H9 (cell line): ENCODE measurements at regions not wholly inside any gene's neighbourhood (a gene's known extent, or its start where the extent isn't known, plus 50 kb on each side); places are given as distances from the start of the nearest gene placed in this dataset.

Experiments used
- DNase-seq: peaks from one replicate; pipeline ENCODE4 v3.0.0-alpha.2; 2017
- H2AFZ ChIP-seq: one replicate; pipeline ENCODE4 v1.6.1; 2013; ENCODE audit warnings: mild to moderate bottlenecking, low read length, control low read depth, moderate library complexity
- H2AK5ac ChIP-seq: 2 replicates; pipeline ENCODE4 v1.6.1; 2013; ENCODE audit warnings: low read length, control low read depth, mixed read lengths; ENCODE audit not compliant: insufficient read length
- H2BK120ac ChIP-seq: one replicate; pipeline ENCODE4 v1.6.1; 2013; ENCODE audit warnings: low read depth, mild to moderate bottlenecking, low read length, control low read depth, inconsistent platforms; ENCODE audit not compliant: poor library complexity, severe bottlenecking
- H2BK12ac ChIP-seq: 2 replicates; pipeline ENCODE4 v1.6.1; 2013; ENCODE audit warnings: low read length, control low read depth, mixed read lengths, low read depth; ENCODE audit not compliant: insufficient read length
- H2BK15ac ChIP-seq: 2 replicates; pipeline ENCODE4 v1.6.1; 2013; ENCODE audit warnings: low read depth, low read length, control low read depth
- H2BK20ac ChIP-seq: one replicate; pipeline ENCODE4 v1.6.1; 2013; ENCODE audit warnings: low read depth, mild to moderate bottlenecking, low read length, control low read depth, inconsistent platforms; ENCODE audit not compliant: poor library complexity, severe bottlenecking
- H2BK5ac ChIP-seq: 2 replicates; pipeline ENCODE4 v1.6.1; 2013; ENCODE audit warnings: low read length, control low read depth, mixed read lengths; ENCODE audit not compliant: insufficient read length
- H3K14ac ChIP-seq: 2 replicates; pipeline ENCODE4 v1.6.1; 2013; ENCODE audit warnings: low read length, control low read depth; ENCODE audit not compliant: insufficient read depth
- H3K18ac ChIP-seq: 2 replicates; pipeline ENCODE4 v1.6.1; 2013; ENCODE audit warnings: low read depth, mild to moderate bottlenecking, mixed read lengths, low read length, control low read depth; ENCODE audit not compliant: insufficient read length
- H3K23ac ChIP-seq: 2 replicates; pipeline ENCODE4 v1.6.1; 2013; ENCODE audit warnings: low read length, control low read depth, mixed read lengths, low read depth; ENCODE audit not compliant: insufficient read length
- H3K23me2 ChIP-seq: 2 replicates; pipeline ENCODE4 v1.6.1; 2013; ENCODE audit warnings: low read depth, mild to moderate bottlenecking, mixed read lengths, low read length, control low read depth; ENCODE audit not compliant: insufficient read length, poor library complexity, severe bottlenecking
- H3K27ac ChIP-seq: 2 replicates; pipeline ENCODE4 v1.5.1; 2013; ENCODE audit warnings: low read length, control low read depth, mixed read lengths, low read depth; ENCODE audit not compliant: insufficient read length
- H3K27me3 ChIP-seq: 2 replicates; pipeline ENCODE4 v1.6.1; 2013; ENCODE audit warnings: low read length, control low read depth, inconsistent platforms; ENCODE audit not compliant: insufficient read depth
- H3K4ac ChIP-seq: 2 replicates; pipeline ENCODE4 v1.6.1; 2013; ENCODE audit warnings: low read depth, mild to moderate bottlenecking, control low read depth, inconsistent platforms, low read length, moderate library complexity
- H3K4me1 ChIP-seq: 2 replicates; pipeline ENCODE4 v1.6.1; 2013; ENCODE audit warnings: low read length, control low read depth, inconsistent platforms; ENCODE audit not compliant: insufficient read depth
- H3K4me2 ChIP-seq: 2 replicates; pipeline ENCODE4 v1.6.1; 2013; ENCODE audit warnings: low read length, control low read depth, mixed read lengths; ENCODE audit not compliant: insufficient read length, insufficient read depth
- H3K56ac ChIP-seq: 2 replicates; pipeline ENCODE4 v1.6.1; 2013; ENCODE audit warnings: low read depth, mild to moderate bottlenecking, mixed read lengths, low read length, control low read depth; ENCODE audit not compliant: insufficient read length
- H3K79me1 ChIP-seq: 2 replicates; pipeline ENCODE4 v1.6.1; 2013; ENCODE audit warnings: low read depth, mild to moderate bottlenecking, moderate library complexity, low read length, control low read depth, inconsistent platforms; ENCODE audit not compliant: insufficient read depth, poor library complexity, severe bottlenecking
- H3K79me2 ChIP-seq: 2 replicates; pipeline ENCODE4 v1.6.1; 2013; ENCODE audit warnings: low read length, control low read depth, inconsistent platforms; ENCODE audit not compliant: insufficient read depth
- H3K9ac ChIP-seq: 2 replicates; pipeline ENCODE4 v1.6.1; 2013; ENCODE audit warnings: low read length, control low read depth, mixed read lengths; ENCODE audit not compliant: insufficient read length; ENCODE audit errors: extremely low read depth
- H3K9me3 ChIP-seq: one replicate; pipeline ENCODE4 v1.6.1; 2013; ENCODE audit warnings: low read depth, low read length, inconsistent platforms; ENCODE audit not compliant: control insufficient read depth
- H3T11ph ChIP-seq: one replicate; pipeline ENCODE4 v1.6.1; 2013; ENCODE audit warnings: mild to moderate bottlenecking, low read length, control low read depth, inconsistent platforms
- H4K20me1 ChIP-seq: one replicate; pipeline ENCODE4 v1.6.1; 2013; ENCODE audit not compliant: control insufficient read depth, insufficient read length, insufficient read depth
- H4K5ac ChIP-seq: 2 replicates; pipeline ENCODE4 v1.6.1; 2013; ENCODE audit warnings: low read depth, mild to moderate bottlenecking, mixed read lengths, low read length, control low read depth; ENCODE audit not compliant: insufficient read length
- H4K8ac ChIP-seq: replicated peaks from 2 replicates; pipeline ENCODE4 v1.6.1; 2013; ENCODE audit warnings: low read length, control low read depth, mixed read lengths, low read depth; ENCODE audit not compliant: insufficient read length
- H4K91ac ChIP-seq: 2 replicates; pipeline ENCODE4 v1.6.1; 2013; ENCODE audit warnings: low read depth, mild to moderate bottlenecking, moderate library complexity, mixed read lengths, low read length, control low read depth; ENCODE audit not compliant: insufficient read length
- H3K27ac Mint-ChIP-seq, 3 experiments: 2 replicates in 2 of 3; 3 replicates in 1 of 3; pipeline ENCODE4 v1.8.0; 2020 to 2021; ENCODE audit warnings: mixed read lengths in 3 of 3, mild to moderate bottlenecking in 1 of 3, moderate library complexity in 1 of 3
- H3K27me3 Mint-ChIP-seq: 2 replicates; pipeline ENCODE4 v1.8.0; 2021; ENCODE audit warnings: low read depth, mild to moderate bottlenecking, moderate library complexity, mixed read lengths
- H3K36me3 Mint-ChIP-seq, 3 experiments: 2 replicates in 2 of 3; 3 replicates in 1 of 3; pipeline ENCODE4 v1.8.0; 2020 to 2021; ENCODE audit warnings: low read depth in 3 of 3, mixed read lengths in 3 of 3; ENCODE audit not compliant: insufficient read depth in 1 of 3
- H3K4me1 Mint-ChIP-seq, 2 experiments: 2 replicates each; pipeline ENCODE4 v1.8.0; 2020; ENCODE audit warnings: mixed read lengths in 2 of 2
- H3K4me3 Mint-ChIP-seq, 2 experiments: 2 replicates in 1 of 2; 3 replicates in 1 of 2; pipeline ENCODE4 v1.8.0; 2020 to 2021; ENCODE audit warnings: mild to moderate bottlenecking in 2 of 2, mixed read lengths in 2 of 2, moderate library complexity in 1 of 2
- H3K9me3 Mint-ChIP-seq, 2 experiments: 2 replicates in 1 of 2; 3 replicates in 1 of 2; pipeline ENCODE4 v1.8.0; 2020; ENCODE audit warnings: mild to moderate bottlenecking in 2 of 2, mixed read lengths in 2 of 2, moderate library complexity in 1 of 2
- WGBS: extraction: QIAGEN DNeasy Blood & Tissue Kit; methylation state at CpG from one replicate; pipeline ENCODE4 v1.1.7; 2013; ENCODE audit warnings: missing lambda C conversion rate, low lambda C conversion rate, mixed read lengths; ENCODE audit not compliant: insufficient read length; ENCODE audit errors: extremely low coverage; 5-methylcytosine and 5-hydroxymethylcytosine counted together
- TF ChIP-seq, protein P1 (sequence below): fragments of 200-600 bp; sonication (generic); conservative IDR thresholded peaks from 3 replicates; pipeline ENCODE4 v1.8.0; 2021; ENCODE audit warnings: antibody characterized with exemption, mild to moderate bottlenecking

DNA sequence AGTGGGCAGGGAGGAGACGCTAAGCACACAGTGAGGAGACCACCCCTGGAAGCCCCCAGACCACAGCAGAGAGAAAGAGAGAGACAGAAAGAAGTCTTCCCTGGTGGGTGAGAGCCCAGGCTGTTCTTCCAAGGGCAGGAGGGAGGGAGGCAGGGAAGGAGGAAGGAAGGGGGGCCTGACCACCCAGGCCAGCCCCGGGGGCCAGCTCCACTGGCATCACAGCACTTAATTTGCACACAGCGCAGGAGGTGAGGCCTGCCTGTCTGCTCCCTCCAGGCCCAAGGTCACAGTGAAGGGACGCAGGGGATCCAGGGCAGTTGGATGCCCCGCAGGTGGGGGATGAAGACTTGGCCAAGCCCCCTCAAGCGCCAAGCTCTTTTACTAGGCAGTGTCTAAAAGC, 141.9 kb upstream of the C14orf180 start:
- H3K79me1 ChIP-seq: no peaks in the 10 kb centered on the region
- H3K4ac ChIP-seq: no peak overlapping the region
- no peak overlapping the region for H2BK5ac ChIP-seq
- H4K5ac ChIP-seq: no peak overlapping the region
- H3K9ac ChIP-seq: no peak overlapping the region
- H3K4me3 Mint-ChIP-seq: no peak overlapping the region
- H3K27ac Mint-ChIP-seq: no peak overlapping the region
- H3K36me3 Mint-ChIP-seq: no peaks in the 10 kb centered on the region
- no peak for DNase-seq
- no peak overlapping the region for H4K8ac ChIP-seq
- no peaks in the 10 kb centered on the region for H4K20me1 ChIP-seq
- H3K4me1 ChIP-seq: no peaks in the 10 kb centered on the region; the same call in 1 of the 2 replicates
- TF ChIP-seq, protein P1, sequence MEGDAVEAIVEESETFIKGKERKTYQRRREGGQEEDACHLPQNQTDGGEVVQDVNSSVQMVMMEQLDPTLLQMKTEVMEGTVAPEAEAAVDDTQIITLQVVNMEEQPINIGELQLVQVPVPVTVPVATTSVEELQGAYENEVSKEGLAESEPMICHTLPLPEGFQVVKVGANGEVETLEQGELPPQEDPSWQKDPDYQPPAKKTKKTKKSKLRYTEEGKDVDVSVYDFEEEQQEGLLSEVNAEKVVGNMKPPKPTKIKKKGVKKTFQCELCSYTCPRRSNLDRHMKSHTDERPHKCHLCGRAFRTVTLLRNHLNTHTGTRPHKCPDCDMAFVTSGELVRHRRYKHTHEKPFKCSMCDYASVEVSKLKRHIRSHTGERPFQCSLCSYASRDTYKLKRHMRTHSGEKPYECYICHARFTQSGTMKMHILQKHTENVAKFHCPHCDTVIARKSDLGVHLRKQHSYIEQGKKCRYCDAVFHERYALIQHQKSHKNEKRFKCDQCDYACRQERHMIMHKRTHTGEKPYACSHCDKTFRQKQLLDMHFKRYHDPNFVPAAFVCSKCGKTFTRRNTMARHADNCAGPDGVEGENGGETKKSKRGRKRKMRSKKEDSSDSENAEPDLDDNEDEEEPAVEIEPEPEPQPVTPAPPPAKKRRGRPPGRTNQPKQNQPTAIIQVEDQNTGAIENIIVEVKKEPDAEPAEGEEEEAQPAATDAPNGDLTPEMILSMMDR: no peak
- H3K23me2 ChIP-seq: no peaks in the 10 kb centered on the region
- no peak overlapping the region for H2BK120ac ChIP-seq
- no peak overlapping the region for H3K14ac ChIP-seq
- H3K4me1 Mint-ChIP-seq: peaks cover 9 to 14% of the 10 kb centered on the region in 2 experiments
- H2BK20ac ChIP-seq: no peak overlapping the region
- H3K79me2 ChIP-seq: no peaks in the 10 kb centered on the region
- H3K27me3 ChIP-seq: no peaks in the 10 kb centered on the region
- no peak overlapping the region for H3K56ac ChIP-seq
- H2BK15ac ChIP-seq: no peak overlapping the region
- H3K4me2 ChIP-seq: no peak overlapping the region
- no peak overlapping the region for H3T11ph ChIP-seq
- no peak overlapping the region for H4K91ac ChIP-seq
- H3K23ac ChIP-seq: no peak overlapping the region
- H3K27ac ChIP-seq: no peak overlapping the region
- H3K18ac ChIP-seq: no peak overlapping the region
- WGBS: no CpG with 5 or more reads among the region's 6 CpGs
- no peaks in the 10 kb centered on the region; a peak in 1 of 5 replicates for H3K9me3 Mint-ChIP-seq
- H2BK12ac ChIP-seq: no peak overlapping the region
- no peak overlapping the region for H2AK5ac ChIP-seq
- no peaks in the 10 kb centered on the region for H3K9me3 ChIP-seq
- H3K27me3 Mint-ChIP-seq: peaks cover 7% of the 10 kb centered on the region; the same call in 1 of the 2 replicates
- no peak overlapping the region for H2AFZ ChIP-seq
